Tibial nerve (tissue), 4 donors: ENCODE measurements at regions not wholly inside any gene's neighbourhood (a gene's known extent, or its start where the extent isn't known, plus 50 kb on each side); places are given as distances from the start of the nearest gene placed in this dataset.

Experiments
- DNase-seq, 2 donors: peaks; one replicate each; pipeline ENCODE4 v3.0.0-alpha.2; 2019; ENCODE audit warnings: low spot score in 2 of 2
- H3K27ac ChIP-seq, 4 donors: fragments of 200-600 bp; sonication (generic) in 3 of 4; one replicate each; pipeline ENCODE4 v1.5.1; 2017 to 2019; ENCODE audit warnings: mild to moderate bottlenecking in 1 of 4
- H3K27me3 ChIP-seq, 2 donors: fragments of 200-600 bp; sonication (generic) in 1 of 2; one replicate each; pipeline versions ENCODE4 v1.5.1 to v1.6.0; 2017 to 2019
- H3K36me3 ChIP-seq, 3 donors: fragments of 200-600 bp; sonication (generic); one replicate each; pipeline ENCODE4 v1.5.1; 2018 to 2019
- H3K4me1 ChIP-seq, 4 donors: fragments of 200-600 bp; sonication (generic) in 3 of 4; one replicate each; pipeline ENCODE4 v1.5.1; 2017 to 2019
- H3K4me3 ChIP-seq, 4 donors: fragments of 200-600 bp; sonication (generic) in 3 of 4; one replicate each; pipeline ENCODE4 v1.5.1; 2017 to 2019; ENCODE audit warnings: mild to moderate bottlenecking in 1 of 4, moderate library complexity in 1 of 4
- H3K9me3 ChIP-seq, 4 donors: fragments of 200-600 bp; sonication (generic) in 3 of 4; one replicate each; pipeline ENCODE4 v1.5.1; 2017 to 2019
- CTCF ChIP-seq, 5 experiments: fragments of 200-600 bp in 3 of 5; fragments of 450-650 bp in 2 of 5; sonication (generic) in 3 of 5; IDR thresholded peaks; one replicate each; pipeline ENCODE4 v1.5.1; 2016 to 2019; ENCODE audit warnings: antibody characterized with exemption in 5 of 5, mild to moderate bottlenecking in 3 of 5, moderate library complexity in 2 of 5
- EP300 ChIP-seq, 2 donors: sonication (generic); formaldehyde crosslinking; IDR thresholded peaks; one replicate each; pipeline ENCODE4 v1.6.1; 2017; ENCODE audit warnings: antibody characterized with exemption in 2 of 2, mild to moderate bottlenecking in 1 of 2
- POLR2A ChIP-seq, 2 donors: fragments of 450-650 bp; IDR thresholded peaks; one replicate each; pipeline ENCODE4 v1.6.1; 2017; ENCODE audit warnings: antibody characterized with exemption in 2 of 2, mild to moderate bottlenecking in 2 of 2, moderate library complexity in 2 of 2
- WGBS, 2 donors: methylation state at CpG; one replicate each; pipeline ENCODE4 v1.1.5; 2018; 5-methylcytosine and 5-hydroxymethylcytosine counted together

GRCh38 chr2:236499691-236500578 lies 69.7 kb upstream of the ACKR3 start:
- no peak overlapping the region for H3K27ac ChIP-seq
- WGBS, 2 donors, result 69 to 76% methylated on average over 14 of the region's 14 CpGs
- no peak for DNase-seq

GRCh38 chr2:236501026-236501425 lies 68.6 kb upstream of the ACKR3 start:
- no peak for DNase-seq
- Histone ChIP-seq H3K4me3 (no peak overlapping the region), H3K27ac (no peak overlapping the region), H3K9me3 (no peaks in the 10 kb centered on the region), H3K36me3 (no peaks in the 10 kb centered on the region), H3K4me1 (peaks cover 0 to 12% (median 0%) of the 10 kb centered on the region in 4 donors), H3K27me3 (no peaks in the 10 kb centered on the region)
- 92 to 94% methylated on average over 6 of the region's 6 CpGs for WGBS, 2 donors
- TF ChIP-seq CTCF (IDR thresholded peaks at IDR 0.05) (no peak), EP300 (IDR thresholded peaks at IDR 0.05) (no peak), POLR2A (IDR thresholded peaks at IDR 0.05) (no peak)

More at GRCh38 chr2:236499691-236500578, 69.7 kb upstream of the ACKR3 start:
- no peak overlapping the region for H3K4me3 ChIP-seq
- H3K36me3 ChIP-seq, result no peaks in the 10 kb centered on the region
- TF ChIP-seq CTCF (IDR thresholded peaks at IDR 0.05) (no peak), POLR2A (IDR thresholded peaks at IDR 0.05) (no peak), EP300 (IDR thresholded peaks at IDR 0.05) (no peak)
- peaks cover 0 to 4% (median 0%) of the 10 kb centered on the region in 4 donors for H3K4me1 ChIP-seq
- H3K27me3 ChIP-seq, result no peaks in the 10 kb centered on the region
- no peaks in the 10 kb centered on the region for H3K9me3 ChIP-seq

- TF ChIP-seq EP300 (IDR thresholded peaks at IDR 0.05) (no peak), POLR2A (IDR thresholded peaks at IDR 0.05) (no peak), CTCF (IDR thresholded peaks at IDR 0.05) (no peak)
- peaks cover 0 to 12% (median 0%) of the 10 kb centered on the region in 4 donors for H3K4me1 ChIP-seq
- H3K4me3 ChIP-seq, result no peak overlapping the region
- H3K9me3 ChIP-seq, result no peaks in the 10 kb centered on the region
- no peaks in the 10 kb centered on the region for H3K36me3 ChIP-seq
- WGBS, 2 donors, result 92 to 94% methylated on average over 4 of the region's 4 CpGs
- DNase-seq, result no peak
- no peak overlapping the region for H3K27ac ChIP-seq
- peaks cover 0 to 3% of the 10 kb centered on the region in 2 donors for H3K27me3 ChIP-seq
These were observed 68.1 kb upstream of the ACKR3 start for GRCh38 chr2:236501531-236501930.

DNA sequence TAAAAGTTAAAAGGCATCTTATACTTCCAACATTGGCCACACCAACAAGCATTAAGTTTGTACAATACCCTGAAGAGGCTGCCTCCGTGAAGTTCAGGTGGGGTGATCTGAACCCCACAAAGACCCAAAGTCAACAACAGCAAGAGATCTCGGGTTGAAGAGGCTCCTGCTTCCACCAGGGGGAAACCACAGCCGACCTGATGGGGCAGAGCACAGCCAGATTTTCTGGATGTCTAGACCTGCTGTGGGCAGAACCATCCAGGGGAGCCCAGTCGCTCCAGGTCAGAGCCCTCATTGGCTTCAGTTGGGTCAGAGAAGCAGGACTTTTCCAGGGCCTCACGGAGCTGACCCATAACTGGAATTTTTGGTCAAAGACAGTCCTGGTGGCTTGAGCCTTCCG lies 66.5 kb upstream of the ACKR3 start:
- Histone ChIP-seq H3K27me3 (peaks cover 0 to 13% of the 10 kb centered on the region in 2 donors), H3K4me1 (peaks cover 0 to 21% (median 2%) of the 10 kb centered on the region in 4 donors), H3K27ac (no peak overlapping the region), H3K4me3 (no peak overlapping the region), H3K36me3 (no peaks in the 10 kb centered on the region), H3K9me3 (no peaks in the 10 kb centered on the region)
- 64 to 66% methylated on average over 5 to 6 of the region's 6 CpGs for WGBS, 2 donors
- TF ChIP-seq EP300 (IDR thresholded peaks at IDR 0.05), result no peak
- peak in 1 of 5 experiments; percentile 18 for TF ChIP-seq CTCF (IDR thresholded peaks at IDR 0.05)
- no peak for TF ChIP-seq POLR2A (IDR thresholded peaks at IDR 0.05)
- DNase-seq, result no peak

GRCh38 chr2:236503583-236503982 lies 66.0 kb upstream of the ACKR3 start:
- peaks cover 0 to 13% of the 10 kb centered on the region in 2 donors for H3K27me3 ChIP-seq
- no peak overlapping the region for H3K27ac ChIP-seq
- DNase-seq, result peak in 1 of 2 donors; percentile 1
- TF ChIP-seq POLR2A (IDR thresholded peaks at IDR 0.05) (no peak), CTCF (IDR thresholded peaks at IDR 0.05) (no peak), EP300 (IDR thresholded peaks at IDR 0.05) (no peak)
- no peaks in the 10 kb centered on the region for H3K36me3 ChIP-seq
- H3K9me3 ChIP-seq, result no peaks in the 10 kb centered on the region
- peaks cover 0 to 21% (median 2%) of the 10 kb centered on the region in 4 donors for H3K4me1 ChIP-seq
- WGBS, 2 donors, result 62 to 71% methylated on average over 13 of the region's 13 CpGs
- no peak overlapping the region for H3K4me3 ChIP-seq
